Sigmoid colon (tissue), 6 donors: ENCODE measurements at regions not wholly inside any gene's neighbourhood (a gene's known extent, or its start where the extent isn't known, plus 50 kb on each side); places are given as distances from the start of the nearest gene placed in this dataset.

Source experiments
- DNase-seq: peaks from one replicate; pipeline ENCODE4 v3.0.0-alpha.2; 2019
- H3K27ac ChIP-seq, 4 donors: fragments of 200-600 bp; sonication (generic); one replicate each; pipeline ENCODE4 v1.5.1; 2016 to 2019; ENCODE audit warnings: mild to moderate bottlenecking in 1 of 4
- H3K27me3 ChIP-seq, 3 donors: fragments of 200-600 bp; sonication (generic); one replicate each; pipeline ENCODE4 v1.5.1; 2019; ENCODE audit warnings: mild to moderate bottlenecking in 1 of 3
- H3K36me3 ChIP-seq, 4 donors: fragments of 200-600 bp; sonication (generic); one replicate each; pipeline ENCODE4 v1.5.1; 2016 to 2019
- H3K4me1 ChIP-seq, 4 donors: fragments of 200-600 bp; sonication (generic); one replicate each; pipeline ENCODE4 v1.5.1; 2017 to 2019
- H3K4me3 ChIP-seq, 4 donors: fragments of 200-600 bp; sonication (generic); one replicate each; pipeline ENCODE4 v1.5.1; 2017 to 2019; ENCODE audit warnings: mild to moderate bottlenecking in 2 of 4, moderate library complexity in 1 of 4
- H3K9me3 ChIP-seq, 4 donors: fragments of 200-600 bp in 3 of 4; sonication (generic) in 3 of 4; one replicate each; pipeline versions ENCODE4 v1.5.1 to v1.6.1; 2013 to 2019
- EP300 ChIP-seq, 4 donors: sonication (generic); formaldehyde crosslinking; IDR thresholded peaks; one replicate each; pipeline ENCODE4 v1.6.1; 2017; ENCODE audit warnings: antibody characterized with exemption in 4 of 4
- POLR2A ChIP-seq, 2 donors: fragments of 450-650 bp; IDR thresholded peaks; one replicate each; pipeline ENCODE4 v1.6.1; 2016; ENCODE audit warnings: antibody characterized with exemption in 2 of 2, mild to moderate bottlenecking in 2 of 2, moderate library complexity in 2 of 2
- POLR2AphosphoS5 ChIP-seq, 4 donors: sonication (generic); formaldehyde crosslinking; IDR thresholded peaks; one replicate each; pipeline ENCODE4 v1.6.1; 2017; ENCODE audit warnings: antibody characterized with exemption in 4 of 4
- WGBS, 2 donors: extraction: QIAGEN DNeasy Blood & Tissue Kit; methylation state at CpG; one replicate each; pipeline ENCODE4 v1.1.7; 2013; 5-methylcytosine and 5-hydroxymethylcytosine counted together
- intact Hi-C: fragments of 100-400 bp; cut with DNase I; formaldehyde crosslinking; loops from one replicate; pipeline ENCODE4 v1.15.1; 2023
- TF ChIP-seq, protein P1 (sequence below), 4 experiments: fragments of 450-650 bp in 3 of 4; fragments of 200-600 bp in 1 of 4; IDR thresholded peaks; one replicate each; pipeline ENCODE4 v1.5.1; 2016 to 2019; ENCODE audit warnings: antibody characterized with exemption in 4 of 4, mild to moderate bottlenecking in 3 of 4, moderate library complexity in 2 of 4
- donor health status: healthy with polysubstance abuse.
- donor health status: healthy.

- Histone ChIP-seq H3K27ac (no peak overlapping the region), H3K4me1 (no peaks in the 10 kb centered on the region), H3K36me3 (no peaks in the 10 kb centered on the region), H3K4me3 (no peak overlapping the region), H3K9me3 (no peaks in the 10 kb centered on the region), H3K27me3 (no peaks in the 10 kb centered on the region)
- WGBS, 2 donors, result 78 to 85% methylated on average over 2 of the region's 2 CpGs
- no peak for DNase-seq
- intact Hi-C loops, result no loop called here
- TF ChIP-seq POLR2A (IDR thresholded peaks at IDR 0.05) (no peak), EP300 (IDR thresholded peaks at IDR 0.05) (no peak), POLR2AphosphoS5 (IDR thresholded peaks at IDR 0.05) (no peak)
- TF ChIP-seq, protein P1, sequence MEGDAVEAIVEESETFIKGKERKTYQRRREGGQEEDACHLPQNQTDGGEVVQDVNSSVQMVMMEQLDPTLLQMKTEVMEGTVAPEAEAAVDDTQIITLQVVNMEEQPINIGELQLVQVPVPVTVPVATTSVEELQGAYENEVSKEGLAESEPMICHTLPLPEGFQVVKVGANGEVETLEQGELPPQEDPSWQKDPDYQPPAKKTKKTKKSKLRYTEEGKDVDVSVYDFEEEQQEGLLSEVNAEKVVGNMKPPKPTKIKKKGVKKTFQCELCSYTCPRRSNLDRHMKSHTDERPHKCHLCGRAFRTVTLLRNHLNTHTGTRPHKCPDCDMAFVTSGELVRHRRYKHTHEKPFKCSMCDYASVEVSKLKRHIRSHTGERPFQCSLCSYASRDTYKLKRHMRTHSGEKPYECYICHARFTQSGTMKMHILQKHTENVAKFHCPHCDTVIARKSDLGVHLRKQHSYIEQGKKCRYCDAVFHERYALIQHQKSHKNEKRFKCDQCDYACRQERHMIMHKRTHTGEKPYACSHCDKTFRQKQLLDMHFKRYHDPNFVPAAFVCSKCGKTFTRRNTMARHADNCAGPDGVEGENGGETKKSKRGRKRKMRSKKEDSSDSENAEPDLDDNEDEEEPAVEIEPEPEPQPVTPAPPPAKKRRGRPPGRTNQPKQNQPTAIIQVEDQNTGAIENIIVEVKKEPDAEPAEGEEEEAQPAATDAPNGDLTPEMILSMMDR (IDR thresholded peaks at IDR 0.05), result no peak
These were observed 202.8 kb downstream of the EMX2 start for GRCh38 chr10:117745301-117745700.

- intact Hi-C loops, result no loop called here
- no peaks in the 10 kb centered on the region for H3K4me1 ChIP-seq
- no peak for TF ChIP-seq POLR2AphosphoS5 (IDR thresholded peaks at IDR 0.05)
- TF ChIP-seq, protein P1 (IDR thresholded peaks at IDR 0.05), result no peak
- no peak for TF ChIP-seq POLR2A (IDR thresholded peaks at IDR 0.05)
- no peak for TF ChIP-seq EP300 (IDR thresholded peaks at IDR 0.05)
- H3K36me3 ChIP-seq, result no peaks in the 10 kb centered on the region
- no peak for DNase-seq
- H3K4me3 ChIP-seq, result no peak overlapping the region
- H3K27me3 ChIP-seq, result no peaks in the 10 kb centered on the region
- WGBS, 2 donors, result 84 to 85% methylated on average over 9 of the region's 9 CpGs
- no peak overlapping the region for H3K27ac ChIP-seq
- no peaks in the 10 kb centered on the region for H3K9me3 ChIP-seq
These were observed 204.2 kb downstream of the EMX2 start for GRCh38 chr10:117746541-117747448.

- intact Hi-C loops, result no loop called here
- TF ChIP-seq EP300 (IDR thresholded peaks at IDR 0.05) (no peak), POLR2A (IDR thresholded peaks at IDR 0.05) (no peak), POLR2AphosphoS5 (IDR thresholded peaks at IDR 0.05) (no peak)
- TF ChIP-seq, protein P1 (IDR thresholded peaks at IDR 0.05), result no peak
- H3K9me3 ChIP-seq, result no peaks in the 10 kb centered on the region
- H3K4me3 ChIP-seq, result no peak overlapping the region
- H3K27me3 ChIP-seq, result no peaks in the 10 kb centered on the region
- H3K36me3 ChIP-seq, result no peaks in the 10 kb centered on the region
- 85 to 87% methylated on average over 12 of the region's 12 CpGs for WGBS, 2 donors
- H3K27ac ChIP-seq, result no peak overlapping the region
- no peaks in the 10 kb centered on the region for H3K4me1 ChIP-seq
- DNase-seq, result no peak
These were observed 205.1 kb downstream of the EMX2 start for GRCh38 chr10:117747636-117748035.

DNA sequence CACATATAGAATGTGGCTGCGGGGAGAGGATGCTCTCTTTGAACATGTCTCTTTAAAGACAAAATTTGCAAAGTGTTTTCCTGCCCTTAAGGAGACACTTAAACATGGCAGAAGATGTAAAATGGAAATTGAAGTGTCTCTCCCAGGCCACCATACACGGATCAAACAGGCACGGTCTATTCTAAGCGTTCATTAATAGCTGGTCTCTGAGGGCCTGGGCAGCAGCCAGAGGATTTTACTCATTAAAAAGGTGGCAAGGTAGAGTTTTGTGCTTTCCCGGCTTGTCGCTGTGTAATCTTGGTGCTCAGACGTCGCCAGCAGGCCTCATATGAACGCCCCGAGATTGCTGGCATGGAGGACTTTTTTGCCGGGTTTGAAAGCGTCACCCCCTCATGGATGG, 205.5 kb downstream of the EMX2 start:
- H3K4me3 ChIP-seq, result no peak overlapping the region
- DNase-seq, result no peak
- no peaks in the 10 kb centered on the region for H3K9me3 ChIP-seq
- H3K4me1 ChIP-seq, result no peaks in the 10 kb centered on the region
- H3K27ac ChIP-seq, result no peak overlapping the region
- no peaks in the 10 kb centered on the region for H3K27me3 ChIP-seq
- TF ChIP-seq EP300 (IDR thresholded peaks at IDR 0.05) (no peak), POLR2A (IDR thresholded peaks at IDR 0.05) (no peak), POLR2AphosphoS5 (IDR thresholded peaks at IDR 0.05) (no peak)
- TF ChIP-seq, protein P1 (IDR thresholded peaks at IDR 0.05), result no peak
- no peaks in the 10 kb centered on the region for H3K36me3 ChIP-seq
- intact Hi-C loops, result no loop called here
- WGBS, 2 donors, result 88 to 89% methylated on average over 12 of the region's 12 CpGs
